ENCODE measurements at regions not wholly inside any gene's neighbourhood (a gene's known extent, or its start where the extent isn't known, plus 50 kb on each side); places are given as distances from the start of the nearest gene placed in this dataset.

DNA sequence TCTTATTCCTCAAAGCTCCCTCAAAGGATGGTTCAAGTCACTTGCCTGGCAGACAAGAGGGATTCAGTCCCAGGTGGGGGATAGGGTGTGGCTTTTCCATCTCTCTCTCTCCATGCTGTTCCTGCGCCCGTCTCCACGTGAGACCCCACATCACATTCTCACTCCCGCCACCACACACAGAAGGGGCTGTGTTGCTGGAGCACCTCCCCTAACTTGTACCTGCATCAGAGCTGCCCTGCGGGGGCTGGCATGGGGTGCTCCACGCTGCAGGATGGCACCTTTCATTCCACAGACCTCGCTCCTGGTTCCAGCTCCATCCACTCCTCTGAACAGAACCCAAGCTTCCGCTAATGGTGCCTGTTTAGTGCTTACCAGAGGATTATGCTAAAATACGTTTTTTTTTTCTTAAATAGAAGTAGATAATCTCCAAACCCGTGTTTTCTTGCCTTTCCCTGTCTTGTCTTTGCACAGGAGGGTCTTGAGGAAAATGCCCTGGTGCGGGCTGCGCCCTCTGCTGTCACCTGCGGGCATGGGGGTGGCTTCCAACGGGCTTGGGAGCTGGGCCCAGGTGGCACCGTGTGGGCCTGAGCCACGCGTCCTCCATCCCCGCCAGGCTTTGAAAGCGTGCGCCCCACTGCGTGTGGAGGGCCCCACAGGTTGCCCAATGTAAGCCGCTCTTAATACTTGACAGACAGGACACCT is 985.6 kb downstream of the BRD1 start:
- dilution Hi-C loops (cut with HindIII; ENCODE audit: low sequenced_read_pairs, unreplicated experiment) (no loop called here), intact Hi-C loops (cut with micrococcal nuclease) (no loop called here), in situ Hi-C loops (cut with MboI; ENCODE audit: low sequenced_read_pairs) (no loop called here)
- ChIA-PET POLR2A (ENCODE audit: unreplicated experiment) (no interaction called here), CTCF (no interaction called here)
- H3K56ac ChIP-seq (ENCODE audit: extremely low read depth, insufficient read depth, low read length): no peak overlapping the region
- H3K79me1 ChIP-seq (ENCODE audit: low read depth in 1 of 2, low read length in 2 of 2): no peaks in the 10 kb centered on the region
- no peak for ATAC-seq (ENCODE audit: low read depth)
- no peak overlapping the region for H3K27ac ChIP-seq (ENCODE audit: insufficient read depth, low read length)
- peaks cover 69% of the 10 kb centered on the region for H3K9me3 ChIP-seq (ENCODE audit: control insufficient read depth, insufficient read depth, low read length)
- H4K8ac ChIP-seq (ENCODE audit: low read depth in 2 of 2, low read length in 2 of 2): no peak overlapping the region
- H3K14ac ChIP-seq (replicated peaks; ENCODE audit: low read depth, low read length): no peak overlapping the region
- DNase-seq: no peak
- H2AK9ac ChIP-seq (replicated peaks; ENCODE audit: low read depth, low read length, poor library complexity): no peak overlapping the region
- H4K5ac ChIP-seq (ENCODE audit: low read depth, low read length): no peak overlapping the region
- H4K20me1 ChIP-seq (ENCODE audit: insufficient read depth, low read length): no peaks in the 10 kb centered on the region
- no peak overlapping the region for H2BK5ac ChIP-seq (ENCODE audit: low read depth, low read length, poor library complexity, severe bottlenecking)
- H2BK20ac ChIP-seq (ENCODE audit: low read depth, low read length): no peak overlapping the region
- no peak overlapping the region for H2AK5ac ChIP-seq (ENCODE audit: low read depth, low read length)
- no peaks in the 10 kb centered on the region for H3K9me1 ChIP-seq (ENCODE audit: insufficient read depth, low read length)
- WGBS, 2 experiments (ENCODE audit: extremely low coverage in 2 of 2, insufficient read length in 1 of 2): 71% methylated on average over 10 of the region's 22 CpGs; no CpG with 5 or more reads in 1 of the 2 experiments
- H3K36me3 ChIP-seq (ENCODE audit: control insufficient read depth, insufficient read depth, low read length): no peaks in the 10 kb centered on the region
- no peak overlapping the region for H3K4me2 ChIP-seq (ENCODE audit: low read depth, low read length)
- no peak overlapping the region for H3K4ac ChIP-seq (ENCODE audit: low read depth, low read length)
- H3K27me3 ChIP-seq (ENCODE audit: control insufficient read depth, insufficient read depth, low read length): no peaks in the 10 kb centered on the region
- no peak overlapping the region for H3K4me3 ChIP-seq (ENCODE audit: insufficient read depth, low read depth, low read length)
- no TSS peak for BruUV-seq (replicated peaks)
- no peak overlapping the region for H3K9ac ChIP-seq (ENCODE audit: low read depth, low read length)
- no peak overlapping the region for H3K18ac ChIP-seq (ENCODE audit: low read depth, low read length)
- no peaks in the 10 kb centered on the region for H3K4me1 ChIP-seq (ENCODE audit: control insufficient read depth, insufficient read depth, low read length)
- H2AFZ ChIP-seq (replicated peaks; ENCODE audit: low read length, poor library complexity): no peak overlapping the region
- no peak overlapping the region for H4K91ac ChIP-seq (ENCODE audit: insufficient read depth, low read depth, low read length)
- no peak overlapping the region for H2BK15ac ChIP-seq (ENCODE audit: low read depth, low read length)
- TF ChIP-seq, protein P1, sequence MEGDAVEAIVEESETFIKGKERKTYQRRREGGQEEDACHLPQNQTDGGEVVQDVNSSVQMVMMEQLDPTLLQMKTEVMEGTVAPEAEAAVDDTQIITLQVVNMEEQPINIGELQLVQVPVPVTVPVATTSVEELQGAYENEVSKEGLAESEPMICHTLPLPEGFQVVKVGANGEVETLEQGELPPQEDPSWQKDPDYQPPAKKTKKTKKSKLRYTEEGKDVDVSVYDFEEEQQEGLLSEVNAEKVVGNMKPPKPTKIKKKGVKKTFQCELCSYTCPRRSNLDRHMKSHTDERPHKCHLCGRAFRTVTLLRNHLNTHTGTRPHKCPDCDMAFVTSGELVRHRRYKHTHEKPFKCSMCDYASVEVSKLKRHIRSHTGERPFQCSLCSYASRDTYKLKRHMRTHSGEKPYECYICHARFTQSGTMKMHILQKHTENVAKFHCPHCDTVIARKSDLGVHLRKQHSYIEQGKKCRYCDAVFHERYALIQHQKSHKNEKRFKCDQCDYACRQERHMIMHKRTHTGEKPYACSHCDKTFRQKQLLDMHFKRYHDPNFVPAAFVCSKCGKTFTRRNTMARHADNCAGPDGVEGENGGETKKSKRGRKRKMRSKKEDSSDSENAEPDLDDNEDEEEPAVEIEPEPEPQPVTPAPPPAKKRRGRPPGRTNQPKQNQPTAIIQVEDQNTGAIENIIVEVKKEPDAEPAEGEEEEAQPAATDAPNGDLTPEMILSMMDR (conservative IDR thresholded peaks at IDR 0.05; ENCODE audit: low read depth, low read length): no peak
- TF ChIP-seq FOS (IDR thresholded peaks at IDR 0.05; ENCODE audit: low read depth, low read length) (no peak), BHLHE40 (IDR thresholded peaks at IDR 0.05; ENCODE audit: low read depth, low read length) (no peak), CHD1 (IDR thresholded peaks at IDR 0.05; ENCODE audit: low read depth, low read length) (no peak), MXI1 (IDR thresholded peaks at IDR 0.05; ENCODE audit: borderline replicate concordance, low read depth, low read length) (no peak), POLR2A (IDR thresholded peaks at IDR 0.05; ENCODE audit: low read depth, low read length) (no peak), MAFK (IDR thresholded peaks at IDR 0.05; ENCODE audit: low read depth, low read length) (no peak), NFE2L2 (IDR thresholded peaks at IDR 0.05; ENCODE audit: low read depth, low read length) (no peak), MAZ (IDR thresholded peaks at IDR 0.05; ENCODE audit: borderline replicate concordance, low read depth, low read length) (no peak), RCOR1 (IDR thresholded peaks at IDR 0.05; ENCODE audit: insufficient replicate concordance, low read length) (no peak), RAD21 (IDR thresholded peaks at IDR 0.05; ENCODE audit: low read length) (no peak), CEBPB (IDR thresholded peaks at IDR 0.05; ENCODE audit: low read depth, low read length) (no peak)
- TF ChIP-seq, protein P2, sequence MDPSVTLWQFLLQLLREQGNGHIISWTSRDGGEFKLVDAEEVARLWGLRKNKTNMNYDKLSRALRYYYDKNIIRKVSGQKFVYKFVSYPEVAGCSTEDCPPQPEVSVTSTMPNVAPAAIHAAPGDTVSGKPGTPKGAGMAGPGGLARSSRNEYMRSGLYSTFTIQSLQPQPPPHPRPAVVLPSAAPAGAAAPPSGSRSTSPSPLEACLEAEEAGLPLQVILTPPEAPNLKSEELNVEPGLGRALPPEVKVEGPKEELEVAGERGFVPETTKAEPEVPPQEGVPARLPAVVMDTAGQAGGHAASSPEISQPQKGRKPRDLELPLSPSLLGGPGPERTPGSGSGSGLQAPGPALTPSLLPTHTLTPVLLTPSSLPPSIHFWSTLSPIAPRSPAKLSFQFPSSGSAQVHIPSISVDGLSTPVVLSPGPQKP (IDR thresholded peaks at IDR 0.05; ENCODE audit: borderline replicate concordance, low read depth, low read length): no peak
- H2BK120ac ChIP-seq (ENCODE audit: low read depth, low read length): no peak overlapping the region
- H3K23ac ChIP-seq (ENCODE audit: low read depth, low read length): no peak overlapping the region

All from IMR-90 (cell line).